ENCODE measurements at regions not wholly inside any gene's neighbourhood (a gene's known extent, or its start where the extent isn't known, plus 50 kb on each side); places are given as distances from the start of the nearest gene placed in this dataset.

DNA sequence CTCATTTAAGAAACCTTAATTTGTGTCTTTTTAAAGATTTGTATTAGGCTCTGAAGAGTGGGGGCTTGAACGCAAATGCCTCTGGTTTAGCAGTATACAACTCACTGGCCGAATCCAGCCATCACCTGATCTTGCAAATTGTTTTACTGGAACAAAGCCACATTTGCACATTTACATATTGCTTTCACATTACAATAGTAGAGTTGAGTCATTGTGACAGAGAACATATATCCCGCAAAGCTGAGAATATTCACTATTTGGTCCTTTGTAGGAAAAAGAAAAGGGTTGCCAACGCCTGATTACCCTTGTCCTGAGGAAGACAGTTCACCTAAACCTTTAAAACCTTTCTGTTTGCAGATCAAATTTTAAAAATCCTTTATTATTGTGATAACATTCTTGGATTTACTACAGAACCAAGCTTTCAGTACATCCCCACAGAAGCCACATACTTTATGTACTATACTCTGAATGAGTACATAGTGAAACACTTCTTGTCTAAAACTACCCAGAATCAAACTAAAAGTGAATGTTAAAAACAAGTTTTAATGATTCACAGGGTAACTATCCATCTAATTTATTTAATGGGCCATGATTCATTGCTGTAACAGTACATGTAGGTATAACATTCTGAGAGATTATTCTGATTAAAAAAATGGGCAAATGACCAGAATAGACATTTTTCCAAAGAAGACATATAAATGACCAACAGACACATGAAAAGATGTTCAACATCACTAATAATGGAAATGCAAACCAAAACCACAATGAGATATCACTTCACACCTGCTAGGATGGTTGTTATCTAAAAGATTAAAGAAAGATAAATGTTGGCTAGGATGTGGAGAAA lies 161.0 kb downstream of the SLC25A46 start:
- Histone ChIP-seq H3K4me3 (no peak overlapping the region), H3K9me3 (peaks cover 1% of the 10 kb centered on the region; the same call in 1 of the 2 replicates), H3K36me3 (no peaks in the 10 kb centered on the region), H3K27me3 (no peaks in the 10 kb centered on the region)
- DNase-seq, result no peak

DNA sequence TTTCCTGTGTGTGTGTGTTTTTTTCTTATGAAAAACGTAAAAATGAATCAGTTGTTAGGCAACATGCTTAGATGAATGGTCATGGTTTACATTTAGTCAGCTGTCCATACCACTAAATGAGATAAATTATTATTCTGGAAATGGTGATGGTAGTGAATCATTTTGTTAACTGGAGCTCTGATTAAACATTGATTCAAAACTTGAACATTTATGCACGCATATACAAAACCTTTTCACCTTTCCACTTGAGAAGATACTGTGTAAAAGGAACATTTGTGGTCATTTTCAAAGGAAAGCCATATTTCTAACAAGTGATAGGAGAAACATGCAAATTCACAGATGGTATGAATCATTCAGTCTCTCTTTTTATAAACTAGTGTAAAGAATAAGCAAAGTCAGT lies 162.0 kb downstream of the SLC25A46 start:
- Histone ChIP-seq H3K9me3 (no peaks in the 10 kb centered on the region; the same call in none of the 2 replicates), H3K4me3 (no peak overlapping the region), H3K27me3 (no peaks in the 10 kb centered on the region), H3K36me3 (no peaks in the 10 kb centered on the region)
- DNase-seq, result no peak

DNA sequence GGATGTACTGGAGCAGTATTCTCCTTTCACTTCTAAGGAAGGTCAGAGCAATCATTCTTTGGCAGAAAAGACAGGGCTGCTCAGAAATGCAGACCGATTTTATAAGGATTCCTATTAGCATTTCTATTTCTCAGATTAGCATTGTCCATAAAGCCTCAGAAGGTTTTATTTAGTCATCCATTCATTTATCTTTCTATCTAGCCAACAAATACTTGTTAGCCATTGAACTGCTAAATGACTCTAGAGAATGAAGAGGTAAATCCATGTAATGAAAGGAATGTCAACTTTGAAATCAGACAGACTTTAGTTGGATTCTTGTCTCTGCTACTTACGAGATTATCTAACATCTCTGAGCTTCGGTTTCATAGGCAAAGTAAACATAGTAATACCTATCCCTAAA lies 165.2 kb downstream of the SLC25A46 start:
- no peaks in the 10 kb centered on the region for H3K27me3 ChIP-seq
- DNase-seq, result no peak
- H3K9me3 ChIP-seq, result no peaks in the 10 kb centered on the region; the same call in none of the 2 replicates
- no peak overlapping the region for H3K4me3 ChIP-seq
- no peaks in the 10 kb centered on the region for H3K36me3 ChIP-seq

DNA sequence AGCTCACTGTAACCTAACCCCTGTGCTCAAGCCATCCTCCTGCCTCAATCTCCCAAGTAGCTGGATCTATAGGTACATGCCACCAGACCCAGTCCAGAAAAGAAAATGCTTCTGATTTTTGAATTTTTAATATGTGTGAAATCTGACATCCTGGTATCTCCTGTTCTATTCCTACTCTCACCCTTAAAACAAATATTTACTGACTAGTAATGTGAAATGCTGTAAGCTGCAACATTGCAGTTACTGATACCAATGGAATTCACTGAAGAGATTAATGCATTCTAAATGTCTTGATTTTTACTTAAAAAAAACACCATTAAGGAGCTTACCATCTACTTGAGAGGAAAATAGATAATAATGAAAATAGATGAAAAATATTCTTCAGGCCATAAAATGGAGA lies 162.7 kb upstream of the TSLP start:
- H3K4me3 ChIP-seq, result no peak overlapping the region
- H3K9me3 ChIP-seq, result peaks cover 4% of the 10 kb centered on the region
- H3K36me3 ChIP-seq, result no peaks in the 10 kb centered on the region
- H3K27me3 ChIP-seq, result no peaks in the 10 kb centered on the region
- no peak for DNase-seq

DNA sequence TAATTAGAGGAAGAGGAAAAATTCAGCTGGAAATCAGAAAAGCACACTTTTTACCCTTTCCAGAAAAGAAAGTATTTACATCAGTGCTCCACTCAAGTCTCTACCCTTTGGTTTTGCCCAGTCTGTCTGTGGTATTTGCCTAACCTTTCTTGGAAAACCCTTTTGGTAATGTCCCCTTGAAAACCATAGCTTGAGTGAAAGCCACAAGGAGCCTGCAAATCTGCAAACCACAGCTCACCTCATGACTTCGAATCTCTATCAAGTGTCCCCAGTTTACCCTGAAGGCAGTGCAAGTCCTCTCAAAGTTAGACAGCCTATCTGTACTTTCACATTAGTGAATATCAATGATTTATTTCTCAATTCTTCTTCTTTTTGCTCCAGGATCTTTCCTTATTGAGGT lies 162.1 kb upstream of the TSLP start:
- Histone ChIP-seq H3K9me3 (peaks cover 4% of the 10 kb centered on the region), H3K36me3 (no peaks in the 10 kb centered on the region), H3K27me3 (no peaks in the 10 kb centered on the region), H3K4me3 (no peak overlapping the region)
- no peak for DNase-seq

DNA sequence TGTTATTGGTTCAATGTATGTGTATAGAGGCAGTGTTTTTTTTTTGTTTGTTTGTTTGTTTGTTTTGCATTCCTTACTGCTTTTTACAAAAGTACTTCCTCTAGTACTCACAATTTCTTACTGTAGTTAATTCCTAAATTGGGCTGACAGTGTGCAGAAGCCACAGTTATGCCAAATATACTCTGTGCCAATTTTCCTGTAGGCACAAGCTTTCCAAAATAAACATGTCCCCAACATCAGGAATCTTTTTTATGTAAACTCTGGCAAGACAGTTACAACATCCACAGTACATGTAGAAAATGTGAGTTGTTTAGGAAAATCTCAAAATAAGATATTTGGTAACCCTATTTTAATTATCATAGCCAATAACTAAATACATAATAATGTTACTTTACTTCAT lies 161.6 kb upstream of the TSLP start:
- H3K9me3 ChIP-seq, result peaks cover 4% of the 10 kb centered on the region
- no peaks in the 10 kb centered on the region for H3K36me3 ChIP-seq
- H3K27me3 ChIP-seq, result no peaks in the 10 kb centered on the region
- DNase-seq, result peak; percentile 35
- no peak overlapping the region for H3K4me3 ChIP-seq

DNA sequence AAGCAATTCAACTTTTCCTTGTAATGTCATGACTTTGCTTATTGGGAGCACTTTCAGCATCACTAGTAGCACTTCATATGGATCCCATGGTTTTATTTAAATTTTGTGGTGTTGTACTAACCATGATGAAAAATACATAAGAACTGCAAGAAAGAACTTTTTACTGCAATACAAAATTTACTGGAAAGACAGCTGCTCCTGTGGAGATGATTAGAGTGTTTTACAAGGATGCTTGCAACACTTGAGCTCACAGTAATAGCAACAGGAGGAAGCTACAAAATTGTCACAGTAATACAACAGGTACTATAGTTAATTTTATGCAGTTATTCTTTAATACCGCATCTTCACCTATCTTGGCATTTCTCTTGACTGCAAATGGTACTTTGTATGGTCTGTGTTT lies 158.3 kb upstream of the TSLP start:
- DNase-seq, result no peak
- Histone ChIP-seq H3K36me3 (no peaks in the 10 kb centered on the region), H3K4me3 (no peak overlapping the region), H3K27me3 (no peaks in the 10 kb centered on the region), H3K9me3 (peaks cover 4% of the 10 kb centered on the region)

DNA sequence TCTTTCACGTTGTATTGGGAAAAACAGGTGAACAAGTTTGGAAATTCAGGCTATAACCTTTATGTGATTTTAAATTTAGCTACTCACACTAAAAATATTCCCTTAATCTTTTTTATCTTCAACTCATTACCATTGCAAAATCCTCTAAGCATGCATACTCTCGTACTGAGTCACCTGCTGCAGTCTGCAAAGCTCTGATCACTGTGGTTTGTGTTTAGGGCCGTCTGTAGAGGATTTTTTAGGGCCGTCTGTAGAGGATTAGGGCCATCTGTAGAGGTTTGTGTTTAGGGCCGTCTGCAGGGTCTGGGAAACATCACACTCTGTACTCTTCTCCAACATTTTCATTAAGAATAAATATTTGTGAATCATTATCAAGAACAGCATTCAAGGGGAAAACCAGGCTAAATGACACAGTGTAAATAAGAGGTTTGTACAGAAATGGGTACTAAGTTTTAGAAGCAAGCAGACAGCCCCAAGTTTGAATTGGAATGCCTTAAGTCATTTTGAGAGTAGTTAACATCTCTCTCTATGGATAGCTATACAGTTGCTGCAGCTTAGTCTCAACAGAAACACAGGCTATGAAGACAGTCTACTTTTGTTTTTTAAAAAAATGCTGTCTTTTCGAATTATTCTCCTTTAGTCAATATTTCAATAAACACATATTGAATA lies 155.0 kb upstream of the TSLP start:
- Histone ChIP-seq H3K36me3 (no peaks in the 10 kb centered on the region), H3K27me3 (no peaks in the 10 kb centered on the region), H3K9me3 (peaks cover 4% of the 10 kb centered on the region), H3K4me3 (no peak overlapping the region)
- peak; percentile 76 for DNase-seq

DNA sequence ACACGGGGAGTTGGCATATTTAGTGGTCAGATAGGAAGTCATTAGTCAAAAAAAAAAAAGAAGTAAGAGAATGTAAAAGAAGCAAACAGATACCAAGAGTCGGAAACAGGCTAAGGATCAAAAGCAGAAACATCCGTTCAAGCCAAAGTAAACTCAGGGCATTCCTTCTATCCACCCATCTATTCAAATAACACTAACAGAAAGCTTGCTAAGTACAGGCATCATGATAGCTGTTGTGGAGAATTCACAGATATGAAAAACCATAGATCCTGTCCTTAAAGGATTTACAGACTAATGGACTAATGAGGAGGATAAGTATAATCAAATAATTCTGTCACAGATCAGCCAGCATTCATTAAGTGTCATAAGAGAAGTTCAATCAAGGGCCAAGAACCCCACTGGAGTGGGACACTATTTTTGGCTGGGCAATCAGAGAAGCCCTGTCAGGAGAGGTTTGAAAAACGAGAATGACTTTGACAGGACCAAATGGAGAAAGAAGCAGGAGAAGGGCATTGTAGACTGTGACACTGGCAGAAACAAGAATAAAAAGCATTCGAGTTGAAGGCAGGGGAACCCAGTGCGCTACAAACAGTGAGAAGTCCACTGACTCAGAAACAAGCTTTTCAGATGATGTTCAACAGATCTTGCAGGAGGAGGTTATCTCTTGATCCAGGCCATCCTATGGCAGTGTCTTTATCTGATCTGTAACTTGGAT lies 154.2 kb upstream of the TSLP start:
- Histone ChIP-seq H3K4me3 (no peak overlapping the region), H3K36me3 (no peaks in the 10 kb centered on the region), H3K9me3 (peaks cover under 1% of the 10 kb centered on the region; the same call in 1 of the 2 replicates), H3K27me3 (no peaks in the 10 kb centered on the region)
- no peak for DNase-seq

DNA sequence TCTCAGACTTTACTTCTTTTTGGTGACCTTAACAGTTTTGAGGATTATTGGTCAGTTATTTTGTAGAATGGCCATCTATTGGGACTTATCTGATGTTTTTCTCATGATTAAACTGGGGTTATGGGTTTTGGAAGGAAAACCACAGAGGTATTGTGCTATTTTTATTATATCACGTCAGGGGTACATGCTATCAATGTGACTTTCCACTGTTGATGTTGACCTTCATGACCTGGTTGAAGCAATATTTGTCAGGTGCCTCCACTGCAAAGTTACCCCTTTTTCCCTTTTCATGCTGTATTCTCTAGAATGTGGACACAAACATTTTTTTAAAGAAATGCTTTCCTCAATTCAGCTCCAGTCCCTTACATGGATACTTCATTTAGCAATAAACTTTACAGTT lies 152.8 kb upstream of the TSLP start:
- Histone ChIP-seq H3K9me3 (no peaks in the 10 kb centered on the region), H3K4me3 (no peak overlapping the region), H3K36me3 (no peaks in the 10 kb centered on the region), H3K27me3 (no peaks in the 10 kb centered on the region)
- no peak for DNase-seq

DNA sequence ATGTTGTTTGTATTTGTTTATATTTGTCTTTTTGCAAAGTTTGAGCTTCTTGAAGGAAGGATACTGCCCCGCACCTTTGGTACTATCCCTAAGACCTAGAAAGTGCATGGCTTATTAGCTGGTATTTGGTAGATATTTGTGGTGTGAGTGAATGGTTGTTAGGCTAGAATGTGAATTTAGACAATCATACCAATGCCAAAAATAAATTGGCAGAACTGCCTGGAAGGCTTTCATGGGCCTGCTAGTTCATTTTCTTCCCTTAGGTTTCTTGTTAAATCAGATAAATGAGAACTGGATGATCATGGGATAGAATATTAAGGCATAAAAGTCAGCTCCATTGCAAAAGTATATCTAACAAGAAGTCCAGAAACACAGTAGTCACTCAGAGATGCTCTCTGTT lies 147.5 kb upstream of the TSLP start:
- no peak overlapping the region for H3K4me3 ChIP-seq
- no peaks in the 10 kb centered on the region for H3K27me3 ChIP-seq
- no peaks in the 10 kb centered on the region for H3K9me3 ChIP-seq
- no peaks in the 10 kb centered on the region for H3K36me3 ChIP-seq
- no peak for DNase-seq

DNA sequence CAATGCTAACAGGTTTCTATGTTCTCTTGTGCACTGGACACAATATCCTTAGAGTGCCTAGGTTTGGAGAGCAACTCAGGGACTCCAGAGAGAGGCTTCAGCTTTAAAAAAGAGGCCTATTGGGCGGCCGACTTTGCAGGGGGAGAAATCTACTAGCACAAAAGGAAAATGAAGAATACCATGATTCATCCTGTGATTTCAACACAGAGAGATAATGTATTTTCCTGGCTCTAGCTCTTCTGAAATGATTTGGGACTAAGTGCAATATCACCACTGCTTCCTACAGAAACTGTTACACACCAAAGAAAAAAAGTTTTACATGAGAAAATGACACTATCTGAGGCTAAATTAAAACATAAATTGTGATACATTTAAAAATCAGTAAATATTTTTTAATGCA lies 146.1 kb upstream of the TSLP start:
- no peak for DNase-seq
- H3K9me3 ChIP-seq, result no peaks in the 10 kb centered on the region
- no peak overlapping the region for H3K4me3 ChIP-seq
- H3K36me3 ChIP-seq, result no peaks in the 10 kb centered on the region
- no peaks in the 10 kb centered on the region for H3K27me3 ChIP-seq

DNA sequence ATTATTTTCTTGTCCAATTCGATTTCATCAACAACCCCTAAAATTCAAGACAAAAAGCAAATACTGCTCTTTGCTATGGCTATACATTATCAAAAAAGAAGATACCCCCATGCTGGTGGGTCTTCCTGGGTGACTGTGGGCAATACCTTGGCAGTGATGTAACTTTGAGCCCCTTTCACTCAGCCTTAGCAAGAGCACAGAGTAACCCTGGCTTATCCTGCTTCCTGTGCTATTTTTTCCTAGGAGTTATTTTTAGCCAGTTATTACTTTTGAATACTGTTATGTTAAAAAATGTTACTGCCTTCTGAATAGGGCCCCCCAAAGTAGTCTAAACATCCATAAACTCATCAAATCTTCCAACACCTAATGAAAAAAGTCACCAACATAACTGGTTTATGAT lies 145.6 kb upstream of the TSLP start:
- Histone ChIP-seq H3K9me3 (no peaks in the 10 kb centered on the region), H3K36me3 (no peaks in the 10 kb centered on the region), H3K4me3 (no peak overlapping the region), H3K27me3 (no peaks in the 10 kb centered on the region)
- no peak for DNase-seq

DNA sequence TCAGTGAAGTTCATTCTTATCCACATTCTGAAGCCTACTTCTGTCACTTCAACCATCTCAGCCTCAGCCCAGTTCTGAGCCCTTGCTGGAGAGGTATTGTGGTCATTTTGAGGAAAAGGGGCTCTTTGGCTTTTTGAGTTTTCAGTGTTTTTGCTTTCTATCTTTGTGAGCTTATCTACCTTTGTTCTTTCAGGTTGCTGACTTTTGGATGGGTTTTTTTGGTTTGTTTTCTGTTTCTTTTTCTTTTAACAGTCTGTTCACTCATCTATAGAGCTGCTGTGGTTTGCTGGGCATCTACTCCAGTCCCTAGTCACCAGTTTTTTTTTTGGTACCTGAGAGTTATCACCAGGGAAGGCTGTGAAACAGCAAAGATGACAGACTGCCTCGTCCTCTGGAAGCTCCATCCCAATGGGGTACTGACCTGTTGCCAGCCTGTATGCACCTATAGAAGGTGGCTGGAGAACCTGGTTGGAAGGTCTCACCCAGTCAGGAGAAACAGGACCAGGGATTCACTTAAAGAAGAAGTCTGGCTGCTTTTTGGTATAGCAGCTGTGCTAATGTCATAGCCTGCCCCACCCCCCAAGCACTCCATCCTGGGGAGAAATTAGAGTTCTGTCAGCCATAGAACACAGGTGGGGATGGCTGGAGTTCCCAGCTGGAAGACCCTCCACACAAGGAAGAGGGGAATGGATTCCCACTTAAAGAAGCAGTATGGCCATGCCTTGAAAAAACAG lies 138.6 kb upstream of the TSLP start:
- no peak overlapping the region for H3K4me3 ChIP-seq
- H3K36me3 ChIP-seq, result no peaks in the 10 kb centered on the region
- no peaks in the 10 kb centered on the region for H3K27me3 ChIP-seq
- peaks cover 15% of the 10 kb centered on the region for H3K9me3 ChIP-seq
- no peak for DNase-seq

DNA sequence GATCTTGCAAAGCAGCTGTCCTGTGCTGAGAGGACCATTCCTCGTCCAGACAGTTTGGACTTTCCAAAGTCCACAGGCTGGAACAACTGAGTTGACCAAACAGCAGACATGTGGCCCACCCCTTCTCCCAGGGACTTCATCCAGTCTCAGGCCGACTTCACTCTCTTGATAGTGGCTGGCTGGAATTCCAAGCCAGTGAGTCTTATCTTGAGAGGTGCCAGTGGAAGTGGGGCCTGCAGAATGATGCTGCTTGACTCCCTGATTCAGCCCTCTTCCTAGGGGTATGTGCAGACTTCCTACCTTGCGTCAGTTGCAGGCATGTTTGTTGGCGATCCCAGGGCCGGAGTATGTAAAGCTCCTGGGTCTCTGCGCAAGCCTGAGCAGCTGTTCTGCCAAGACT lies 131.4 kb upstream of the TSLP start:
- no peaks in the 10 kb centered on the region for H3K36me3 ChIP-seq
- no peak for DNase-seq
- no peak overlapping the region for H3K4me3 ChIP-seq
- H3K27me3 ChIP-seq, result no peaks in the 10 kb centered on the region
- H3K9me3 ChIP-seq, result peaks cover 13% of the 10 kb centered on the region

DNA sequence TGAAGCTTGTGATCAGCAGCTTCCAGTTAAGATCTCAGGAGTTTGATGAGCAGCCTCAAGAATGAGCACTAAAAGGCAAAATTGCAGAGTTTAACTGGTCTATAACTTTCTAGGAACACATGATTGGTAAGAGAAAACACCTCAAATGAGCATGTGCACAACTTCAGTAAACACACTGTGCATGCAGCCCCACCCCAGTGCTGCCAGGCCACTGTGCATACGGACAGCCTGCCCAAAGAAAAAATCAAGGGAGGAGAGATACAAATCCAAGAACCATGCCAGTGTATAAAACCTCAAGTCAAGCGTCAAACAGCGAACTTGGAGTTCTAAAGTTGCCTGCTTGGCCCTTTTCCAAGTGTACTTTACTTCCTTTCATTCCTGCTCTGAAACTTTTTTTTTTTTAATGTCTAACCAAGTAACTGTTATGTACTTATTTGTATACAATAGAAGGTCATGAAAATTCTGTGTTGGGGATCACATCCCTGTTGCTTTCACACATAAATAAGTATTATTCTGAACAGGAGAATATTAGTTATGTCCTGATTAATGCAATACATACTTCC lies 125.6 kb upstream of the TSLP start:
- H3K27me3 ChIP-seq, result no peaks in the 10 kb centered on the region

More for the DNA sequence above, 125.6 kb upstream of the TSLP start:
- no peaks in the 10 kb centered on the region for H3K36me3 ChIP-seq
- H3K9me3 ChIP-seq, result no peaks in the 10 kb centered on the region; the same call in 1 of the 2 replicates
- H3K4me3 ChIP-seq, result no peak overlapping the region
- no peak for DNase-seq

Data from MG63 (cell line).